GM20000 (cell line): ENCODE measurements at regions not wholly inside any gene's neighbourhood (a gene's known extent, or its start where the extent isn't known, plus 50 kb on each side); places are given as distances from the start of the nearest gene placed in this dataset.
A peak's percentile ranks its signal among the peaks of the same experiment; 100 is the strongest.

Experiments used
- DNase-seq: peaks from one replicate; pipeline ENCODE4 v3.0.0; 2012; ENCODE audit warnings: low spot score
- CTCF ChIP-seq: IDR thresholded peaks from 2 replicates; pipeline ENCODE4 v1.5.1; 2012; ENCODE audit warnings: mild to moderate bottlenecking, control low read depth; ENCODE audit errors: extremely low read depth, missing control alignments

- DNase-seq = no peak
Observed at GRCh38 chr1:112165375-112165774, 175.9 kb upstream of the KCND3 start.

GRCh38 chr1:112169517-112169916, 180.0 kb upstream of the KCND3 start:
- no peak for DNase-seq
- TF ChIP-seq CTCF = no peak

More at GRCh38 chr1:112165375-112165774, 175.9 kb upstream of the KCND3 start:
- no peak for TF ChIP-seq CTCF

GRCh38 chr1:112172294-112172882, 182.9 kb upstream of the KCND3 start:
- no peak for TF ChIP-seq CTCF
- peak; percentile 20 for DNase-seq

- no peak for TF ChIP-seq CTCF
- no peak for DNase-seq
Observed at GRCh38 chr1:112177314-112177713, 187.8 kb upstream of the KCND3 start.

- DNase-seq = no peak
Observed at GRCh38 chr1:112188611-112189010, 199.1 kb upstream of the KCND3 start.

GRCh38 chr1:112196008-112196588, 199.9 kb upstream of the CTTNBP2NL start:
- no peak for DNase-seq
- TF ChIP-seq CTCF = no peak

More at GRCh38 chr1:112188611-112189010, 199.1 kb upstream of the KCND3 start:
- TF ChIP-seq CTCF = no peak

- no peak for DNase-seq
- TF ChIP-seq CTCF = no peak
Observed at GRCh38 chr1:112196731-112197130, 199.3 kb upstream of the CTTNBP2NL start.
